ENCODE measurements at regions not wholly inside any gene's neighbourhood (a gene's known extent, or its start where the extent isn't known, plus 50 kb on each side); places are given as distances from the start of the nearest gene placed in this dataset.
"Not testable (repeated sequence)": the region's sequence is repeated elsewhere in the genome, so short reads cannot be mapped to it uniquely, and the experiment has no call there.

DNA sequence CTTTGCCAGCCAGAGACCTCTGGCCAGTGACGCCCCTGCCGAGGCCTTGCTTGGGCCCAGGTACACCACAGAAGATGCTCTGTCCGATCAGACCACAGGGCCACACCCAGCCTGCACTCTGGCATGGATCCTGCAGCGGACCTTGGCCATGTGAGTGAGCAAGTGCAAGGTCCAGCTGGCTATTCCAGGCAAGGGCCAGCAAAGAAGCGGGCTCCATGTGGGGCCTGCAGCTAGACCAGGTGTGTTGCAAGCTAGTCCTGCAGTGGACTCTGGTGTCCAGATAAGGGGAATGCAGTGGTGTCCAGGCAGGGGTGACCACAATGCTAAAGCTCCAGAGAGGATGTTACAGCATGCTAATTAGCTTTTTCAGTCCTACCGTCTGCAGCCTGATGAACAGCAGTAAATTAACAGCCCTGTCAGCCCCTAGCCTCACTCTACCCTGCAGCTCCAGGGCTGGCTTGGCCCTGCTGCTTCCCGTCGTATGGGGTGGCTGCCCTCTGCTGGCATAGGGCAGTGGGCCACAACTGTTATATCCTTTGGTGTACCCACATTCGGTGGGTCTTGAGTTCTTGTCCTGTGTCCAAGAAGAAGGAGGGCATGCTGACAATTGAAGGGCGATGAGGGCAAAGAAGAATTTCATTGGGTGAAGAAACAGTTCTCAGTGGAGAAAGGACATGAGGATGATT, 284.5 kb upstream of the POU5F2 start:
- no peak for DNase-seq (ENCODE audit: low read depth in 3 of 3)

DNA sequence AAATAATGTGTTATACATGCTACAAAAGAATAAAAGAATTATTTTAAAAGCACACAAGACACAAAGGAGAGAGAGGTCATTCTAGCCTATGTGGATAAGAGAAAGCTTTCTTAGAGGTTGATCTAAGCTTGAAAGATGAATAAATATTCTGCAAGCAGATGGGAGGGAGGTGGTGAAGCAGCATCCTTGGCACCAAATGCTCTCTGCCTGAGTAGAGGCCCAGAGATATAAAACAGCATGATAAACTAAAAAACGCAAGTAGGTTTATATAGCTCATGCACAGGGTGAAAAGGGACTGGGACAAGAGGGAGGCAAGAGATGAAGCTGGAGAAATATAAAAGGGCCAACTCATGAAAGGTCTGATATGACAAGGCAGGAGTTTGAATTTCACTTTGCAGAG, 283.2 kb upstream of the POU5F2 start:
- no peak for DNase-seq (ENCODE audit: low read depth in 3 of 3)

DNA sequence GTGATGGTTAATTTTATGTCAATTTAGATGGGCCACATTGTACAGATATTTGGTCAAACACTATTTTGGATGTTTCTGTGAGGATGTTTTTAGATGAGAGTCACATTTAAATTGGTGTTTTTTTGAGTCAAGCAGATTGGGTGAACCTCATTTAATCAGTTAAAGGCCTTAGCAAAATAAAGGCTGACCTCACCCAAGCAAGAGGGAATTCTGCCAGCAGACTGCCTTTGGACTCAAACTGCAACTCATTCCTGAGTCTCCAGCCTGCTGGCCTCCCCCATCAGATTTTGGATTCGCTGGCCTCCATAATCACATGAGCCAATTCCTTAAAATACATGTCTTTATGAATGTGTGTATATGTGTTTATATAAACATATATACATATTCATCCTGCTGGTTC, 282.7 kb upstream of the POU5F2 start:
- DNase-seq (ENCODE audit: low read depth in 3 of 3): no peak

DNA sequence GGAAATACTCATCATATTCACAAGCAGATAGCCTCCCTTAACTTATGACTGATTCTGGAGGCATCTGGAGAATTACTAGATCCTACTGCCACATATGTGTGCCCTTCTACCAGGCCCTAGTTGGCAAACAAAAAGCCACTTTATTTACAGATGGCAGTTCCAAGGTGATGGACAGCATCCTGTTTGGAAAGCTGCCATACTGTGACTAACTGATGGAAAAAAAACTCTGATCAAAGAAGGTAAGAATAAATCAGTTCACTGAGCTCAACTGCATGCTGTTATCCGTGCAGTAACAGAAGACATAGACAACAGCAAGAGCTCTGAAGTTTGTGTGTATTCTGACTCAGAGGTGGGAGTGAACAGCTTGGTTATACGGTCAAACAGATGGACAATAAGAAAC, 279.8 kb upstream of the POU5F2 start:
- no peak for DNase-seq (ENCODE audit: low read depth in 3 of 3)

DNA sequence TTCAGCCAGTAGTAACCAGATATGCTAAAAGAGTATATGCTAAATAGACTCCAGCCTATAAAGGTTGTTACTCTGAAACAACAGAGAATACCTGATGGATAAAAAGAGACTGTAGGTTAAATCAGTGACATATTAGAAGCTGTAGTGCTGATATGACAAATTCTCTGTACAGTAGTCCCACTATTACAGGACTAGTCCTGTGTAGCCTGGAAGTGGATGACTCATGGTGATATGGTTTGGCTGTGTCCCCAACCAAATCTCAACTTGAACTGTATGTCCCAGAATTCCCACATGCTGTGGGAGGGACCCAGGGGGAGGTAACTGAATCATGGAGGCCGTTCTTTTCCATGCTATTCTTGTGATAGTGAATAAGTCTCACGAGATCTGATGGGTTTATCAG, 276.2 kb upstream of the POU5F2 start:
- DNase-seq (ENCODE audit: low read depth in 3 of 3): no peak

DNA sequence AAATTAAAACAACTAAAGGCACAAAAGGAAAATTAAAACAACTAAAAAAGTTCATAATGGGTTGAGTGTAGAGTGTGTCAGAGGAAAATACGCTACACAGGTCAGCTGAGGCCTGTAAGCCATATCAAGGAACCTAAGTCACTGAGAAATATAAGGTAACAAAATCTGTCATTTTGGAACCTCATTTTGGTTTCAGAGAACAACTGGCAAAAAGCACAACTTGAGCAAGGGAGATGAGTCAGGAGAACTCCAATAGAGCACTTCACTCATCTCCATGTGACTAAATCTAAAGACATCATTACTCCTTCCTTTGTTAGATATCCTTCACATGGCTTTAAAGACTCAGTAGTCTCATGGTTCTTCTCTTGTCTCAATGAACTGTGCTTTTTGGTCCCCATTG, 269.4 kb upstream of the POU5F2 start:
- no peak for DNase-seq (ENCODE audit: low read depth in 3 of 3)

DNA sequence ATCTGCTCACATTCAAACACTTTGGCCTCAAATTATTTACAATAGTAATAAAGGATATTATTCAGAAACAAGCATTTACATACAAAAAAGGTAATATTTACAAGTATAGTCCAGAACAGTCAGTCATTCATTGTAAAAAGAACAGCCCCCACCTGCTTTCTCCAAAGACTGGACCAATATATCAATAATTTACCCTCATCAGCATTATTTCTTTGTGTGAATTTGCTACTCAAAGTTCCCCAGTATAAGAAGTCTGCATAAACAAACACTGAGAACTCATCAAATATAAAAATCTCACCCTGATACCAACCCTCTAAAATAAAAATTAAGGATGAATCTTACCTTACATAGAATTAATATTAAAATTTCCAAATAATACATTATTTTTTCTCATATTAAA, 267.8 kb upstream of the POU5F2 start:
- no peak for DNase-seq (ENCODE audit: low read depth in 3 of 3)

DNA sequence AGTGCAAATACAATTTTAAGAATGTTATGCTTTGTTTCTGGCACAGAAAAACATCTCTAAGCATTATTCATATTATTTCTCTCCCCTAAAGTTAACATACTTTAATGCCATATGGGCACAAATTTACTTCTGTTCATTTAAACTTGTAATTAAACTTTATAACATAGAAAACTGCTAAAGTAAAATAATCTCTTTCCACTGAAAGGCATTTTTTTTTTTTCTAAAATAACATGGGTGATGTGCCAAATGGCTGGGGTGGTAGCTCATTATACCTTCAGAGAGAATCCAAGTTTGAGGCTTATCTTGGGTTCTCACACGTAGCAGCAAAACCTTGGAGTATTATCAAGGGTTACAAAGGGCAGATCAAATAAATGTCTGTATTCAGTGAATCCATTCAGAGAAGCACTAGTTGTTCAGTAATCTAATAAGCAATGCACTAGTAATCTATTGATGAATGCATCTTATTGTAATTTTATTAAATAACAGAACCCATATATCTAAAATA, 257.6 kb upstream of the POU5F2 start:
- no peak for DNase-seq (ENCODE audit: low read depth in 3 of 3)

DNA sequence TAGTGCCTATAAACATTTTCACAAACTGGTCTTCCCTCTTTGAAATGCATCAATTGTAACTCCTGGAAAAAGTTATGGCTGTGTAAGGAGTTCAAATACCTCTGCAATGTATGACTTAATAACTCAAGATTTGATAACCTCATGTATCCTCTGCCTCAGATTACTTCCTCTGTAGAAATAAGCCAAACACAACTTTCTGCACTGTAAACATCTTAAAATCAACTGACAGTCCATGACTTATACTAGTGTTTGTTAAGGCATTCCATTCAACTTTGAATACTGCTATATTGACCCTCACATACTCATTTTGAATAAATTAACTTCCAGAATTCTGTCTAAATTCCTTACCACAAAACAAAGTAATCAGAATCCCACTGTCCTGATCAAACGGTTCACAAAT, 256.2 kb upstream of the POU5F2 start:
- no peak for DNase-seq (ENCODE audit: low read depth in 3 of 3)

DNA sequence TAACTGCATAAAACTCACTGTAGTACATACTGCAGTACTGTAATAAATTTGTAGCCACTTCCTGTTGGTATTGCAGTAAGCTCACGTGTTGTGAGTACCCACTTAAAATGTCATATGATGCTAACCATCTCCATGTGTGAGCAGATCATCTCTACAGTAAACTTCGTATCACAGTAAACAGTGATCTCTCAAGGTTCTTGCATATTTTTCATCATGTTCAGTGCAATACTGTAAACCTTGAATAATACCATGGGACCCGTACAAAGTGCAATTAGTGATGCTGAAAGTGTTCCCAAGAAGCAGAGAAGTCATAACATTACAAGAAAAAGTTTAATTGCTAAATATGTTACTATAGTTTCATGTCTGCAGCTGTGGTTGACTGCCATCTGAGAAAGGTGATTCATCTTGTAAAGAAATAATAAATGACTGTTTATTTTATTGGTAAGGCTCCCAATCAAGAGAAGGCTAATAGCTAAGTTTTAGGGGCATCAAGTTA, 253.8 kb upstream of the POU5F2 start:
- no peak for DNase-seq (ENCODE audit: low read depth in 3 of 3)

DNA sequence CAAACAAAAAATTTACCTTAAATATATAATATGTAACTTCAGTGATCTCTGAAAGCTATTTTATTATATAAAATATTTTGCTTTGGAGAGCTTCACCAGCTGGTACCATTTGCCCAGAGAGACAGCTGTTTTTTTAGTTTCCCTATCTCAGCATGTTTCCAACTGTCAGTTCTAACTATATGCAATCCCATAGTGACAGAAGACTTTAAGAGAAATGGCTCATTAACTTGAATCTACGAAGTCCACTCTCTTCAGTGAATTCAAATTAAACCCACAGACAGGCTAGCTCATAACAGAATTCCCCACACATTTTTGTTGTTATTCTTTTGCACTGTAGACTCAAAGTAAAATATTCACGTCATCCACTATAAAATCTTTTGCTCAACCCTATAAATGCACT, 251.8 kb upstream of the POU5F2 start:
- no peak for DNase-seq (ENCODE audit: low read depth in 3 of 3)

DNA sequence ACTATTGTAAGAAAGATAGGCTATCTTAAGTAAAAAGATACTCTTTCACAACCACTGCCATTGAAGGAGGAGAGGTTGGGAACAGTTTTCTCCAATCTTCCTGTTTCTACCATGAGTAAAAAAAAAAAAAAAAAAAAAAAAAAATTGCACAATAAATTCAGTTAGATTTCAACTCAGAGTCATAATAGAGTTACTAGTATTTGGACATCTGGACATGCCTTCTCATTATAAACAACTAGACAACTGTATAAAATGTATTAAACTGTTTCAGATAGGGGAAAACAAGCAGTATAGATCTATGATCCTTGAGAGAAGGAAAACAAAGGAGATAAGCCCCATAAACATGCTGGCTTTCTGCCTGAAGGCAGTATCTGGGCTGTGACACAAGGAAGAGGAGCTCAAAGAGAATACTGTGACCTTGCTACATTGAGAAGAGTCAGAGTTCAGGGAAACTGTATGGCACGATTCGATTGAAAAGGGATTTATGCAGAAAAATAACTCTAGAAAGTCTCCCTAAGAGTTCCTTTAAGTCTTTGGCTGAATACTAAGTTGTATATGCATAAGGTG, 249.2 kb upstream of the POU5F2 start:
- no peak for DNase-seq (ENCODE audit: low read depth in 3 of 3)

DNA sequence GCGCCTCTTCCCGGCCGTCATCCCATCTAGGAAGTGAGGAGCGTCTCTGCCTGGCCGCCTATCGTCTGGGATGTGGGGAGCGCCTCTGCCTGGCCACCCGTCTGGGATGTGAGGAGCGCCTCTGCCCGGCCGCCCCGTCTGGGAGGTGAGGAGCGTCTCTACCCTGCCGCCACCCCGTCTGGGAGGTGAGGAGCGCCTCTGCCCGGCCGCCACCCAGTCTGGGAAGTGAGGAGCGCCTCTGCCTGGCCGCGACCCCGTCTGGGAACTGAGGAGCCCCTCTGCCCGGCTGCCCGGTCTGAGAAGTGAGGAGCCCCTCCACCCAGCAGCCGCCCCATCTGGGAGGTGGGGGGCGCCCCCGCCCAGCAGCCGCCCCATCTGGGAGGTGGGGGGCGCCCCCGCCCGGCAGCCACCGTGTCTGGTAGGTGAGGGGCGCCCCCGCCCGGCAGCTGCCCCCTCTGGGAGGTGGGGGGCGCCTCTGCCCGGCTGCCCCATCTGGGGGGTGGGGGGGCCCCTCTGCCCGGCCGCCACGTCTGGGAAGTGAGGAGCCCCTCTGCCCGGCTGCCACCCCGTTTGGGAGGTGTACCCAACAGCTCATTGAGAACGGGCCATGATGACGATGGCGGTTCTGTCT, 244.7 kb upstream of the POU5F2 start:
- DNase-seq (ENCODE audit: low read depth in 3 of 3): not testable (repeated sequence)

DNA sequence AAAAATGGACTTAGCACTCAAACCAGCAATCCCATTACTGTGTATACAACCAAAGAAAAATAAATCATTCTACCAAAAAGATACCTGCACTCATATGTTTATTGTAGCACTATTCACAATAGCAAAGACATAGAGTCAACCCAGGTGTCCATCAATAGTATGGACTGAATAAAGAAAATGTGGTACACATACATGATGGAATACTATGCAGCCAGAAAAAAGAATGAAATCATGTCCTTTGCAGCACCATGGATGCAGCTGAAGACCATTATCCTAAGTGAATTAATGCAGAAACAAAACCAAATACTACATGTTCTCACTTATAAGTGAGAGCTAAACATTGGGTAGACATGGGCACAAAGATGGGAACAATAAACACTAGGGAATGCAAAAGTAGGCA, 236.8 kb upstream of the POU5F2 start:
- no peak for DNase-seq (ENCODE audit: low read depth in 3 of 3)

DNA sequence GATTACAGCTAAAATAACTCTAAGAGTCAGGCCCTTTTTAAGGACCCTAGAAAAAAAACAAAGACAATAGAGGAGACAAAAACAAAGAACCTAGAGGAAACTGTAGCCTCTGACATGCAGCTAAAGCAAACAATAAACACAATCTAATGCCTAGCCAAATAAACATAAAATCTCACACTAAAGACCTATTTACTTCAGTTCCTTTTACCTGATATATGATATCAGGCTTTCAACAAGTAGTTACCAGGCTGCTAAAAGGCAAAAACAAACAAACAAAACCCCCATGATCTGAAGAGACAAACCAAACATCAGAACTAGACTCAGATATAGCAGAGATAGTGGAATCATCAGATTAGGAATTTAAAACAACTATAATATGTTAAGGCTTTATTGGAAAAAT, 226.5 kb upstream of the POU5F2 start:
- DNase-seq (ENCODE audit: low read depth in 3 of 3): no peak

DNA sequence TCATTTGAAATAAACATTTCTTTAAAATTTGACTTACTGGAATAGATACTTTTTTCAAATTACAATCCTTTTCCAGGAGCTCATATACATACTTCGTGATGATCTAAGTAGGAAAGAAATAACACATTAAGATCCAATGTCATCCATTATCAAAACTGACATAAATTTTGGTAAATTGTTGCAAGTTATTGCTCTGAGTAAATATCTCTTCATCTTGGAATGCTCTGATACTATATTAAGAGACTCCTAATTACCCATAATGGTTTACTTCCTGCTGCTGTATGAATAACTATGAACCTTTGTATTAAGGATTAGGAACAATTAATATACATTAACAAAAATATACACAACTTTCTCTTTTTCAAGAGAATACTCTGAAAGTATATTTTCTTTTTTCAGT, 223.0 kb upstream of the POU5F2 start:
- DNase-seq (ENCODE audit: low read depth in 3 of 3): no peak

DNA sequence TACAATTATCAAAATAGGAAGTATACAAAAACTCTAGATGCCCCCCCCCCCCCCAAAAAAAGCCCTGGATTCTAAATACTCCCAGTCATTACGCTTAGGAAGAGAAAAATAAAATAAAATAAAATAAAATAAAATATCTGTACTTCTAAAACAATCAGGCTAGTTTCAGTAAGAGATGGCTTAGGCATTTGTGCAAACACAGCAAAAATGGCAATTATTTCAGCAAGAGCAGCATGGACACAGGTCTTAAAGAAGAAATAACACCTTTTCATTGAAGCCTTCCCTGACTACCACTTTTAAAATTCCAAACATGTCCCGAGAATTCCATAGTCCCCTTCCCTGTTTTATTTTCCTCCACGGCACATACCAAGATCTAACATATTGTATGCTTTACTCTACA, 218.6 kb upstream of the POU5F2 start:
- no peak for DNase-seq (ENCODE audit: low read depth in 3 of 3)

DNA sequence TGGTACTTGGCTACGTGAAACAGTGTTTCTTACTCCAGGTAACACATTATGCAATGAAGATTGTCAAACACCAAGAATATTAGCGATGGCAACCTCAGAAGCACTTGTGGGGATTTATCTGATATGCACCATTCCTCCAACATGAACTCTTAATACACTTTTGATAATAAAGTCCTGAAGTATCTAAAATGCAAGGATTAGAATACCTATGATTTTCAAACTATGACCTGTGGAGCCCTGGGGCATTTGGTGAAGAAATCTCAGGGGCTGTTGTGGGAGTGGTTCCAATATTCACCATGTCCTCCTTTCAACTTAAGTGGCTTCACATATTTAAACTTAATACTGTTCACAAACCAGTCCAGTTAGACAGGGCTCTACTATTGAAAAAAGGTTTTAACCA, 214.6 kb upstream of the POU5F2 start:
- DNase-seq (ENCODE audit: low read depth in 3 of 3): no peak

DNA sequence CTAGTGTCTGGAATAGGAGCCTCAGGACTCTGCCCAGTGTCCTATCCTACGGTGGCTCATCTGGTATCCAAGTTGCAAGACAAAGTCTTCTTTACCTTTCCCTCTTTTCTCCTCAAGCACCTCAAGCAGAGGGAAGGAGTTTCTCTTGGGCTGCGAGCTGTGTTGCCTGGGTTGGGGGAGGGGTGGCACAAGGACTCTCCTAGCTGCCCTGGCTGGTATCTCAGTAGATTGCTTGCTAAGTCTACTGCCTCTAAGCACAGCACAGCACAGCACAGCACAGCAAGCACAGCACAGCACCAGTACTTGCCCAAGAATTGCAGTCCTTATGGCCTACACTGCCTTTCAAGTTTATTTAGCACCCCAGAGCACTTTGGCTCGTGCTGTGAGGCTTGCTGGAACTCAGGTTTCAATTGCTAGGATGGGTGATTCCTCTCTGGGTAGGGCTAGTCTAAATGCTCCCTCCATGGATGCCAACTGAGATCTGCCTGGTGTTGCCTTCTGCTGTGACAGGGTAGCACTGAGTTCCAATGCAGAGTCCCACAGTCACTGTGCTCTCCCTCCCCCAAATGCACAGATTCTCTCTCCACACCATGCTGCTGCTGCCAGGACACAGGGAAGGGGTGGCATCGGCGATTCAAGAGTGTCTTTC, 213.1 kb upstream of the POU5F2 start:
- no peak for DNase-seq (ENCODE audit: low read depth in 3 of 3)

DNA sequence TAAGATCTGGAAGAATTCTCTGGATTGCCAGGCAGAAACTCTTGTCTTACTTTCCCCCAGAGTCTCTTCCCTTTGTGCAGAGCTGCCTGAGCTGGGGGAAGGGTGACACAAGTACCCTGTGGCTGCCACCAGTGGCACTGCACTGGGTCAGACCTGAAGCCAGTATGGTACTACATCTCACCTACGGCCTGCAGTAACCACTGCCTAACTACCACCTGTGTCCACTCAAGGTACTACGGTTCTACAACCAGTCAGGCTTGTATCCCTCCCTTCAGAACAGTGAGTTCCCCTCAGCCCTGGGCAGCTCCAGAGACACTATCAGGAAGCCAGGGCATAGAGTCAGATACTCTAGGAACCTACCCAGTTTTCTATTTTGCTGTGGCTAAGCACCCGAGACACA, 212.0 kb upstream of the POU5F2 start:
- DNase-seq (ENCODE audit: low read depth in 3 of 3): no peak

DNA sequence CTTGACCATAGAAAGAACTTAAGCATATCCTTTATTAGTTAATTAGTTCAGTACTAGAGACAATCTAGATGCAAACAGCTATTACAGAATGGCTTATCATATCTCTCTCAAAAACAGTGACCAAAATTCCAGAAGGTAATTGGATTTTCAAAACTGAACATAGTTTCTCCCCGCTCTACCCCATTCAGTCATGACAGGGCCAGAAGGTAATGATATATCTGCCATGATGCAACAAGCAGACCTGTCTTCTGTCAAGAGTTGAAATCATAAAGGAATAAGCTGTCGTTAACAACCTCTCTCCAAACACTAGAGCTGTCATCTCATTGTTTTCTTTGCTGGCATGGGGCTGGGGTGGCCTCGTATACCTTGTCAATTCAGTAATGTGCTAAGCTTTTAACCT, 200.5 kb upstream of the POU5F2 start:
- no peak for DNase-seq (ENCODE audit: low read depth in 3 of 3)

DNA sequence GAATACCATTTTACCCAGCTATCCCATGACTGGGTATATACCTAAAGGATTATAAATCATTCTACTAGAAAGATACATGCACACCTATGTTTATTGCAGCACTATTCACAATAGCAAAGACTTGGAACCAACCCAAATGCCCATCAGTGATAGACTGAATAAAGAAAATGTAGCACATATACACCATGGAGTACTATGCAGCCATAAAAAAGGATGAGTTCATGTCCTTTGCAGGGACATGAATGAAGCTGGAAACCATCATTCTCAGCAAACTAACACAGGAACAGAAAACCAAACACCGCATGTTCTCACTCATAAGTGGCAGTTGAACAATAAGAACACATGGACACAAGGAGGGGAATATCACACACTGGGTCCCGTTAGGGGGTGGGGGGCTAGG, 191.9 kb upstream of the POU5F2 start:
- not testable (repeated sequence) for DNase-seq (ENCODE audit: low read depth in 3 of 3)

DNA sequence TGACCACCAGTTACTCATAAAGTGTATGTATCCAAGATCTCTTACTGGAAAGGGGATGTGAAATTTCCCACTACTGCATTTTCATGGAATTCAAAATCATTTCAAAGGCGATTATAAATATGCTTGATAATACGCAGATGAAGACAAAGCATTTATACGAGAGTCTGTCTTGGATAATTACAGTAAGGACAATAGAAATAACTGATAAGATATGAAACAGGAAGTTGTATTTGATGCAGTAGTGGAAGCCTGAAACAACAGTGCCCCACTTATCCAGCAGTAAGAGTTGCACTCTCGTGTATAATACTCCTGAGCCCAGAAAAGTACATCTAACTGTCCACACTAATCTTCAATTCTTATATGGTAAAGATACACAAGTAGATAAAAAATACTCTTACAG, 188.7 kb upstream of the POU5F2 start:
- no peak for DNase-seq (ENCODE audit: low read depth in 3 of 3)
